Subcutaneous abdominal adipose tissue (tissue), 5 donors: ENCODE measurements at regions not wholly inside any gene's neighbourhood (a gene's known extent, or its start where the extent isn't known, plus 50 kb on each side); places are given as distances from the start of the nearest gene placed in this dataset.

Source experiments
- H3K27ac ChIP-seq: one replicate; pipeline ENCODE4 v1.7.0; 2013; ENCODE audit warnings: low read depth, mild to moderate bottlenecking, inconsistent platforms, low read length, moderate library complexity
- H3K27me3 ChIP-seq, 5 donors: one replicate each; pipeline ENCODE4 v1.7.0; 2013; ENCODE audit warnings: low read length in 5 of 5, inconsistent platforms in 1 of 5; ENCODE audit not compliant: control insufficient read depth in 5 of 5, insufficient read depth in 4 of 5
- H3K36me3 ChIP-seq, 5 donors: one replicate each; pipeline ENCODE4 v1.7.0; 2013; ENCODE audit warnings: low read length in 5 of 5; ENCODE audit not compliant: control insufficient read depth in 5 of 5, insufficient read depth in 5 of 5
- H3K4me1 ChIP-seq, 5 donors: one replicate each; pipeline ENCODE4 v1.7.0; 2013; ENCODE audit warnings: low read length in 5 of 5, mild to moderate bottlenecking in 3 of 5, moderate library complexity in 1 of 5; ENCODE audit not compliant: control insufficient read depth in 5 of 5, insufficient read depth in 5 of 5
- H3K4me3 ChIP-seq, 5 donors: one replicate each; pipeline ENCODE4 v1.7.0; 2013; ENCODE audit warnings: low read length in 5 of 5, low read depth in 1 of 5
- H3K9ac ChIP-seq, 5 donors: one replicate each; pipeline ENCODE4 v1.7.0; 2013; ENCODE audit warnings: low read length in 5 of 5, mild to moderate bottlenecking in 4 of 5, moderate library complexity in 3 of 5
- H3K9me3 ChIP-seq, 5 donors: one replicate each; pipeline ENCODE4 v1.7.0; 2013; ENCODE audit warnings: low read length in 5 of 5; ENCODE audit not compliant: control insufficient read depth in 5 of 5
- donor health status: healthy.
- donor health status: healthy.
- donor health status: healthy.
- donor health status: healthy.
- donor health status: healthy.

DNA sequence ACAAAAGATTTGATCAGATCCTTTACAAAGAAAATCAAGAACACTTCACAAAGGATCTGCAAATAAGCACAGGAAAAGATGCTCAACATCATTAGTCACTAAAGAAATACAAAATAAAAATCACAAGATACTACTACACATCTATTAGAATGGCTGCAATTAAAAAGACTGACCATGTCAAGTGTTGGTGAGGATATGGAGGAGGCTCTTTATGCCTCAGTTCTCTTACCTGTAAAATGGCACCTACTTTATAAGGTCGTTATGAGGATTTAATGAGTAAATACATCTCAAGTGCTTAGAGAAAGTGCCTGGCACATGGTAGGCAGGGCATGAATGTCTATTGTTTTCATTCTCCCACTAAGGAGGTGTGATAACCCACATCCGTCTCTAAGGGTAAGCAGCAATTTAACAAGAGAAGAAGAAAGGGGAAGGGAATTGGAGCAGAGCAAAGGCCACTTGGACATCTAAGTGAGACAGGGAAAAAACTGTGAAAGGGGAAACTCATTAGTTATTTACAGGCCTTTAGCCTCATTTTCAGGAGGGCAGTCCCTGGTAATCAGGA is 157.5 kb upstream of the NFE2L3 start:
- Histone ChIP-seq H3K4me3 (no peak overlapping the region), H3K27me3 (peaks cover 0 to 3% (median 0%) of the 10 kb centered on the region in 5 donors), H3K4me1 (no peaks in the 10 kb centered on the region), H3K9me3 (peaks cover 0 to 3% (median 0%) of the 10 kb centered on the region in 5 donors), H3K27ac (no peak overlapping the region), H3K36me3 (no peaks in the 10 kb centered on the region), H3K9ac (no peak overlapping the region)

GRCh38 chr7:25995216-25995615 is 156.8 kb upstream of the NFE2L3 start:
- H3K4me1 ChIP-seq = no peaks in the 10 kb centered on the region
- no peak overlapping the region for H3K9ac ChIP-seq
- H3K27me3 ChIP-seq = peaks cover 0 to 3% (median 0%) of the 10 kb centered on the region in 5 donors
- no peak overlapping the region for H3K27ac ChIP-seq
- H3K4me3 ChIP-seq = no peak overlapping the region
- no peaks in the 10 kb centered on the region for H3K36me3 ChIP-seq
- H3K9me3 ChIP-seq = peaks cover 0 to 3% (median 0%) of the 10 kb centered on the region in 5 donors

- peaks cover 0 to 3% (median 0%) of the 10 kb centered on the region in 5 donors for H3K27me3 ChIP-seq
- peaks cover 0 to 3% (median 0%) of the 10 kb centered on the region in 5 donors for H3K9me3 ChIP-seq
- H3K9ac ChIP-seq = no peak overlapping the region
- H3K27ac ChIP-seq = no peak overlapping the region
- no peak overlapping the region for H3K4me3 ChIP-seq
- H3K4me1 ChIP-seq = no peaks in the 10 kb centered on the region
- H3K36me3 ChIP-seq = no peaks in the 10 kb centered on the region
These were observed 156.0 kb upstream of the NFE2L3 start for GRCh38 chr7:25996006-25996408.

DNA sequence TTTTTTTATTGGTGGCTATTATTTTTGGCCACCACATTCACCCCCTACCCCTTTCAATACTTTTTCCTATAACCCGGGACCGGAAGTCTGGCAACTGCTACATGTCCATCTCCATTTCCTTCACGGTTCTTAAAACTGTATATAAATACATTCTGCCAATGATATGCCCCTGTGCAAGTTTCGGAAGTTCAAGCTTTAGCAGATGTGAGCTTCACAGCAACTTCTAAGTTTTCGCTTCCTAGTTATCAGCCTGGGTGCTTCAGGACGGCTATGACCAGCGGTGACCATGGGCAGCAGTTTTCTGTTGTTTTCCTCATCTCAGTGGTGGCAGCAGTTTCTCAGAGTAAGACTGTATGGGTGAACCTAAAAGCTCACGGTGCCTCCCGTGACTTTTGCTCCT is 153.5 kb upstream of the NFE2L3 start:
- Histone ChIP-seq H3K36me3 (no peaks in the 10 kb centered on the region), H3K27me3 (peaks cover 0 to 3% (median 0%) of the 10 kb centered on the region in 5 donors), H3K4me1 (no peaks in the 10 kb centered on the region), H3K9me3 (peaks cover 0 to 3% (median 0%) of the 10 kb centered on the region in 5 donors), H3K9ac (no peak overlapping the region), H3K27ac (no peak overlapping the region), H3K4me3 (no peak overlapping the region)

DNA sequence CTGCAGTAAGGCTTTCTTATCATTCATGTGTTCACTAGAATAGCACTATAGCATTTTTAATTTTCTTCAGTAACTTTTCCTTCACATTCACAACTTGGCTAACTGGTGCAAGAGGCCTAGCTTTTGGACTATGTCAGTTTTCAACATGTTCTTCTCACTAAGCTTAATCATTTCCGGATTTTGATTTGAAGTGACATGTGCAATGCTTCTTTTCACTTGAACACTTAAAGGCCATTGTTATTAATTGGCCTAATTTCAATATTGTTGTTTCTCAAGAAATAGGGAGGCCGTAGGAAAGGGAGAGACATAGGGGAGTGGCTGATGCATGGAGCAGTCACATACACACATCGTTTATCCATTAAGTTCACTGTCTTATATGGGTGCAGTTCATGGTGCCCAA is 151.2 kb upstream of the NFE2L3 start:
- Histone ChIP-seq H3K4me3 (no peak overlapping the region), H3K9me3 (peaks cover 0 to 3% (median 0%) of the 10 kb centered on the region in 5 donors), H3K9ac (no peak overlapping the region), H3K36me3 (no peaks in the 10 kb centered on the region), H3K27ac (no peak overlapping the region), H3K4me1 (no peaks in the 10 kb centered on the region), H3K27me3 (peaks cover 0 to 3% (median 0%) of the 10 kb centered on the region in 5 donors)

- Histone ChIP-seq H3K4me3 (no peak overlapping the region), H3K27ac (no peak overlapping the region), H3K36me3 (no peaks in the 10 kb centered on the region), H3K4me1 (no peaks in the 10 kb centered on the region), H3K9me3 (peaks cover 0 to 3% (median 0%) of the 10 kb centered on the region in 5 donors), H3K27me3 (peaks cover 0 to 8% (median 2%) of the 10 kb centered on the region in 5 donors), H3K9ac (no peak overlapping the region)
These were observed 150.2 kb upstream of the NFE2L3 start for GRCh38 chr7:26001662-26002244.

GRCh38 chr7:26005683-26006410 is 146.2 kb upstream of the NFE2L3 start:
- peaks cover 0 to 10% (median 2%) of the 10 kb centered on the region in 5 donors for H3K27me3 ChIP-seq
- no peaks in the 10 kb centered on the region for H3K4me1 ChIP-seq
- no peaks in the 10 kb centered on the region for H3K36me3 ChIP-seq
- H3K9ac ChIP-seq = no peak overlapping the region
- H3K9me3 ChIP-seq = no peaks in the 10 kb centered on the region
- H3K4me3 ChIP-seq = no peak overlapping the region
- H3K27ac ChIP-seq = no peak overlapping the region

DNA sequence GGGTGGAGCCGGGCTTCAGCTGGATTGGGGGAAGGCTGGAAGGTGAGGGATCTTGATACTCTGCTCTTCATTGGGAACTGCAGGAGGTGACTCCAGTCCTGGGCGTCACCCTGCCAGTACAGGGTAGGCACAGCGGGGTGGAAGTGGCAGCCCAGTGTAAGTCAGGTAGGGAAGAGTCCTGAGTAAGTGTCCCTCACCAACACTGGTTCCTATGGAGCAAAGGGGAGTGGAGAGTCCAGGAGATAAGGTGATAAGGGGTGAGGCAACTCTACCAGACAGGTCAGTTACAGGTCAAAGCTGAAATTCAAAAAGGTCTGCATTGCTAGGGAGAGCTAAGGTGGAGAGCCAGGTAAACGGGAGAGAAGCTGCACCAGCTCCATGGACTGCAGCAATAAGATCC is 145.6 kb upstream of the NFE2L3 start:
- Histone ChIP-seq H3K4me3 (no peak overlapping the region), H3K36me3 (no peaks in the 10 kb centered on the region), H3K27ac (no peak overlapping the region), H3K9me3 (no peaks in the 10 kb centered on the region), H3K9ac (no peak overlapping the region), H3K27me3 (peaks cover 0 to 10% (median 2%) of the 10 kb centered on the region in 5 donors), H3K4me1 (no peaks in the 10 kb centered on the region)

GRCh38 chr7:26007510-26007909 is 144.5 kb upstream of the NFE2L3 start:
- no peak overlapping the region for H3K27ac ChIP-seq
- H3K9me3 ChIP-seq = no peaks in the 10 kb centered on the region
- no peak overlapping the region for H3K4me3 ChIP-seq
- no peaks in the 10 kb centered on the region for H3K36me3 ChIP-seq
- H3K4me1 ChIP-seq = no peaks in the 10 kb centered on the region
- peaks cover 0 to 10% (median 2%) of the 10 kb centered on the region in 5 donors for H3K27me3 ChIP-seq
- H3K9ac ChIP-seq = no peak overlapping the region

DNA sequence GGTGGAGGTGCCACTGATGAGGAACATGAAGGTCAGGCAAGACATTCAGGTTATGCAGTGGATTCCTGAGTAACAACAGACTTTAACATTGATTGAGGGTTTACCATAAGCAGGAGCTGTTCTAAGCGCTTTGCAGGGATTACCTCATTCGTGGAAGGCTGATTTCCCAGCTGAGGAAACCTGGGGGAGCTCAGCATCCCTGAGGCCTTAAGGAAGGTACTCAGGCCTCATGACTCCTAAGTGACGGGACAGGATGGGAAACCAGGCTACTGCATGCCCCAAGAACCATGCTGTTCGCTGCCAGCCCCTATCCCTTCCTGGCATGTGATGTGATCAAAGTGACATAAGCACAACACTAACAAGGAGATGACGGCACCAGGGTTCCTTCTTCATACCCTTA is 143.6 kb upstream of the NFE2L3 start:
- H3K36me3 ChIP-seq = no peaks in the 10 kb centered on the region
- H3K9me3 ChIP-seq = no peaks in the 10 kb centered on the region
- H3K4me3 ChIP-seq = no peak overlapping the region
- H3K27ac ChIP-seq = no peak overlapping the region
- no peak overlapping the region for H3K9ac ChIP-seq
- H3K4me1 ChIP-seq = no peaks in the 10 kb centered on the region
- peaks cover 0 to 12% (median 2%) of the 10 kb centered on the region in 5 donors for H3K27me3 ChIP-seq
